NCI-H226 (cell line): ENCODE measurements at regions not wholly inside any gene's neighbourhood (a gene's known extent, or its start where the extent isn't known, plus 50 kb on each side); places are given as distances from the start of the nearest gene placed in this dataset.
"Not testable (repeated sequence)": the region's sequence is repeated elsewhere in the genome, so short reads cannot be mapped to it uniquely, and the experiment has no call there.

ENCODE experiments used
- DNase-seq: peaks from one replicate; pipeline ENCODE4 v3.0.0-alpha.2; 2015

- DNase-seq = not testable (repeated sequence)
Observed at GRCh38 chr11:134941936-134942600, 530.0 kb upstream of the B3GAT1 start.

GRCh38 chr11:134941326-134941725 lies 529.3 kb upstream of the B3GAT1 start:
- DNase-seq = no peak

- no peak for DNase-seq
Observed at GRCh38 chr11:134940441-134941126, 528.5 kb upstream of the B3GAT1 start.

GRCh38 chr11:134939905-134940304 lies 527.9 kb upstream of the B3GAT1 start:
- no peak for DNase-seq

GRCh38 chr11:134939031-134939430 lies 527.0 kb upstream of the B3GAT1 start:
- no peak for DNase-seq

- no peak for DNase-seq
Observed at GRCh38 chr11:134938212-134938611, 526.2 kb upstream of the B3GAT1 start.

- DNase-seq = not testable (repeated sequence)
Observed at GRCh38 chr11:134937193-134937592, 525.2 kb upstream of the B3GAT1 start.

- no peak for DNase-seq
Observed at GRCh38 chr11:134932761-134933160, 520.7 kb upstream of the B3GAT1 start.

- no peak for DNase-seq
Observed at GRCh38 chr11:134925432-134925831, 513.4 kb upstream of the B3GAT1 start.

GRCh38 chr11:134923441-134923840 lies 511.4 kb upstream of the B3GAT1 start:
- no peak for DNase-seq

GRCh38 chr11:134921938-134922337 lies 509.9 kb upstream of the B3GAT1 start:
- DNase-seq = no peak

- DNase-seq = no peak
Observed at GRCh38 chr11:134920851-134921608, 509.0 kb upstream of the B3GAT1 start.

- DNase-seq = no peak
Observed at GRCh38 chr11:134916421-134917213, 504.6 kb upstream of the B3GAT1 start.

- no peak for DNase-seq
Observed at GRCh38 chr11:134915881-134916280, 503.8 kb upstream of the B3GAT1 start.

GRCh38 chr11:134915212-134915611 lies 503.2 kb upstream of the B3GAT1 start:
- DNase-seq = no peak

GRCh38 chr11:134913999-134914590 lies 502.1 kb upstream of the B3GAT1 start:
- no peak for DNase-seq

- no peak for DNase-seq
Observed at GRCh38 chr11:134913391-134913790, 501.3 kb upstream of the B3GAT1 start.

GRCh38 chr11:134911514-134912180 lies 499.6 kb upstream of the B3GAT1 start:
- no peak for DNase-seq

GRCh38 chr11:134908583-134908982 lies 496.5 kb upstream of the B3GAT1 start:
- DNase-seq = no peak

GRCh38 chr11:134907636-134908035 lies 495.6 kb upstream of the B3GAT1 start:
- no peak for DNase-seq

GRCh38 chr11:134906356-134906955 lies 494.4 kb upstream of the B3GAT1 start:
- DNase-seq = no peak

- no peak for DNase-seq
Observed at GRCh38 chr11:134905928-134906327, 493.9 kb upstream of the B3GAT1 start.
